Kidney epithelial cell (primary cell): ENCODE measurements at regions not wholly inside any gene's neighbourhood (a gene's known extent, or its start where the extent isn't known, plus 50 kb on each side); places are given as distances from the start of the nearest gene placed in this dataset.

Experiments
- DNase-seq: peaks from one replicate; pipeline ENCODE4 v3.0.0-alpha.2; 2010; ENCODE audit warnings: low read depth
- H3K27me3 ChIP-seq: 2 replicates; pipeline ENCODE4 v1.6.0; 2011; ENCODE audit warnings: low read length; ENCODE audit not compliant: control insufficient read depth, insufficient read depth
- H3K36me3 ChIP-seq: 2 replicates; pipeline ENCODE4 v1.5.1; 2011; ENCODE audit warnings: low read length; ENCODE audit not compliant: control insufficient read depth, insufficient read depth
- H3K4me3 ChIP-seq: 2 replicates; pipeline ENCODE4 v1.5.1; 2011; ENCODE audit warnings: low read depth, mild to moderate bottlenecking, control low read depth, low read length
- CTCF ChIP-seq: IDR thresholded peaks from 2 replicates; pipeline ENCODE4 v1.5.1; 2011; ENCODE audit warnings: mild to moderate bottlenecking, moderate library complexity, low read length, control low read depth, inconsistent platforms; ENCODE audit not compliant: insufficient read depth, poor library complexity, severe bottlenecking

DNA sequence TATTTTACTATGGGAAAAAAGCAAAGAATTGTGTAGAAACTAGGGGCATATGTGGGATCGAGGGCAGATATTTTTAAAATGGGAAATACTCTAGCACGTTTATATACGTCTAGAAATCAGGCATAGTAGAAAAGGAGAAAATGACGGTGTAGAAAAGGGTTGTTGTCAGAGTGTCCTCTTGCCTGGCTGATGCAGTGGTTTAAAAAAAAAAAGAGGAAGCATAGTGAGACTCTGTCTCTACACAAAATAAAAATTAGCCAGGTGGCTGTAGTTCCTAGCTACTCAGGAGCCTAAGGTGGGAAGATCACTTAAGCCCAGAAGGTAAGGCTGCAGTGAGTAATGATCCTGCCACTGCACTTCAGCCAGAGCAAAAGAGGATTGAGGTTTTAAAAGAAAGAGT is 64.7 kb upstream of the LRRC7 start:
- no peaks in the 10 kb centered on the region for H3K36me3 ChIP-seq
- no peak overlapping the region for H3K4me3 ChIP-seq
- no peak for TF ChIP-seq CTCF
- DNase-seq, result no peak
- no peaks in the 10 kb centered on the region for H3K27me3 ChIP-seq

GRCh38 chr1:69504730-69505252 is 62.9 kb upstream of the LRRC7 start:
- no peak overlapping the region for H3K4me3 ChIP-seq
- no peaks in the 10 kb centered on the region for H3K36me3 ChIP-seq
- no peak for DNase-seq
- H3K27me3 ChIP-seq, result no peaks in the 10 kb centered on the region
- TF ChIP-seq CTCF, result no peak

DNA sequence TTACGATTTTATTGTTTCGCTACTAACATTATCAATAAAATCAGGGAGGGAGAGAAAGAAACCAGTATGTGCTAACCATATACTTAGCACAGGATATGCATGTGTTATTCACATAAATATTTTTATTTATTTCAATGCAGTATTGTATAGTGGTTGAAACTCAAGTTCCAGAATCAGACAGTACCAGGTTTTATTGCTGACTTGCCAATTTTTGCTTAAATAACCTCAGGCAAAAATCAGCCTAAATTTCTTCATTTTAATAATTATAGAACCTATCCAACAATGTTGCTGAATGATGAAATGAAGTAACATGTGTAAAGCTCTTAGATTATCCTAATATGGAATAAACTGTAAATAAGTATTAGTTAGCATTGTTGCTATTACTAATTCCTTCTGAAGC is 61.4 kb upstream of the LRRC7 start:
- H3K27me3 ChIP-seq, result no peaks in the 10 kb centered on the region
- DNase-seq, result no peak
- H3K36me3 ChIP-seq, result no peaks in the 10 kb centered on the region
- H3K4me3 ChIP-seq, result no peak overlapping the region
- TF ChIP-seq CTCF, result no peak

- no peaks in the 10 kb centered on the region for H3K36me3 ChIP-seq
- H3K27me3 ChIP-seq, result no peaks in the 10 kb centered on the region
- no peak for TF ChIP-seq CTCF
- H3K4me3 ChIP-seq, result no peak overlapping the region
- DNase-seq, result no peak
These were observed 61.0 kb upstream of the LRRC7 start for GRCh38 chr1:69506721-69507120.

GRCh38 chr1:69510026-69510425 is 57.7 kb upstream of the LRRC7 start:
- DNase-seq, result no peak
- TF ChIP-seq CTCF, result no peak
- H3K36me3 ChIP-seq, result no peaks in the 10 kb centered on the region
- no peak overlapping the region for H3K4me3 ChIP-seq
- no peaks in the 10 kb centered on the region for H3K27me3 ChIP-seq

DNA sequence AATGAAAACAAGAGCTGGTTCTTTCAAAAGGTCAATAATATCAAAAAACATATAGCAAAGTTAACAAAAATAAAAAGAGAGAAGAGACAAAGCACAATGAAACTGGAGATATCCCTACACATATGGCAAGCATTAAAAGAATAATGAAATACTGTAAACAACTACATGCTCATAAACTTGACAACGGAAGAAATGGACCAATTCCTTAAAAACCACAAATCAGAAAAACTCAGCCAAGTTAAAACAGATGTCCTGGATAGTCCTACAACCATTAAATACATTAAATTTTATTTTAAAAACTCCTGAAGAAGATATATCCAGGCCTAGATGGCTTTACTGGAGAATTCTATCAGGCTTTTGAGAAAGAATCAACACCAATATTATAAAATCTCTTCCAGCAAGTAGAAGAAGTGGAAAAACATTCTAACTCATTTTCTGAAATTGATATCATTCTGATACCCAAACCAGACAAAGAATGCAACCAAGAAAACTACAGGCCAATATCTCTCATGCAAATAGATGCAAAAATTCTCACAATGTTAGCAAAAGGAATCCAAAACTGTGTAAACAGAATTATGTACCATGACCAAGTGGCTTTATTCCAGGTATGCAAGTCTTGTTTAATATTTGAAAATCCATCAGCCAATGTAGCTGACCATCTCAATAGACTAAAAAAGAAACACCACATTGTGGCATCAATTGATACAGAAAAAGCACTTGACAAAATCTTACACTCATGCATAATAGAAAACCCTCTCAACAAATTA is 56.1 kb upstream of the LRRC7 start:
- no peak for TF ChIP-seq CTCF
- Histone ChIP-seq H3K36me3 (no peaks in the 10 kb centered on the region), H3K4me3 (no peak overlapping the region), H3K27me3 (no peaks in the 10 kb centered on the region)
- DNase-seq, result no peak
